GM19240 (cell line): ENCODE measurements at regions not wholly inside any gene's neighbourhood (a gene's known extent, or its start where the extent isn't known, plus 50 kb on each side); places are given as distances from the start of the nearest gene placed in this dataset.
"Not testable (repeated sequence)": the region's sequence is repeated elsewhere in the genome, so short reads cannot be mapped to it uniquely, and the experiment has no call there.

ENCODE experiments used
- DNase-seq: peaks from one replicate; pipeline ENCODE4 v3.0.0; 2011; ENCODE audit warnings: low spot score; ENCODE audit not compliant: insufficient read length

- no peak for DNase-seq
These were observed 293.9 kb upstream of the AMIGO2 start for GRCh38 chr12:47373554-47374150.

GRCh38 chr12:47370421-47370820 is 290.7 kb upstream of the AMIGO2 start:
- DNase-seq = no peak

GRCh38 chr12:47369085-47369484 is 289.3 kb upstream of the AMIGO2 start:
- no peak for DNase-seq

GRCh38 chr12:47367912-47368537 is 288.3 kb upstream of the AMIGO2 start:
- DNase-seq = no peak

- no peak for DNase-seq
These were observed 286.8 kb upstream of the AMIGO2 start for GRCh38 chr12:47366579-47366978.

GRCh38 chr12:47366157-47366556 is 286.4 kb upstream of the AMIGO2 start:
- no peak for DNase-seq

- not testable (repeated sequence) for DNase-seq
These were observed 285.8 kb upstream of the AMIGO2 start for GRCh38 chr12:47365443-47366076.

GRCh38 chr12:47364261-47364660 is 284.5 kb upstream of the AMIGO2 start:
- DNase-seq = no peak

GRCh38 chr12:47362126-47362705 is 282.5 kb upstream of the AMIGO2 start:
- DNase-seq = no peak

GRCh38 chr12:47361389-47362021 is 281.7 kb upstream of the AMIGO2 start:
- DNase-seq = no peak

- DNase-seq = no peak
These were observed 281.1 kb upstream of the AMIGO2 start for GRCh38 chr12:47360771-47361388.

- DNase-seq = no peak
These were observed 280.3 kb upstream of the AMIGO2 start for GRCh38 chr12:47360093-47360480.

- no peak for DNase-seq
These were observed 279.7 kb upstream of the AMIGO2 start for GRCh38 chr12:47359310-47360092.

- not testable (repeated sequence) for DNase-seq
These were observed 277.2 kb upstream of the AMIGO2 start for GRCh38 chr12:47357006-47357405.

GRCh38 chr12:47356129-47356700 is 276.5 kb upstream of the AMIGO2 start:
- no peak for DNase-seq

- no peak for DNase-seq
These were observed 273.7 kb upstream of the AMIGO2 start for GRCh38 chr12:47353508-47353907.

- DNase-seq = no peak
These were observed 272.3 kb upstream of the AMIGO2 start for GRCh38 chr12:47352067-47352466.

GRCh38 chr12:47351526-47351925 is 271.8 kb upstream of the AMIGO2 start:
- DNase-seq = no peak

GRCh38 chr12:47350062-47350408 is 270.3 kb upstream of the AMIGO2 start:
- no peak for DNase-seq
